K562 (cell line): ENCODE measurements at regions not wholly inside any gene's neighbourhood (a gene's known extent, or its start where the extent isn't known, plus 50 kb on each side); places are given as distances from the start of the nearest gene placed in this dataset.

Experiments used
- ATAC-seq: fragments of 200-7000 bp; cut with Tn5 transposase; 3 replicates; pipeline ENCODE4 v1.9.1; 2020; ENCODE audit warnings: moderate library complexity
- BruUV-seq: library from RNA; stranded (reverse); fragments of 400-500 nt; replicated peaks from 2 replicates; lab custom pipeline; 2021; lab: Mats Ljungman, UMichigan
- CTCF ChIA-PET: fragments of 300-600 bp; formaldehyde crosslinking; extraction: SDS; loops from one replicate; lab custom pipeline; 2021; ENCODE audit warnings: low intra/inter-chr PET ratio; lab: Yijun Ruan, JAX
- POLR2A ChIA-PET: fragments of 300-600, 350-650 bp; sonication (Branson Sonifier 250); formaldehyde crosslinking; extraction: SDS; loops from one replicate; lab custom pipeline; 2021; ENCODE audit warnings: antibody characterized with exemption, inconsistent platforms; lab: Yijun Ruan, JAX
- DNase-seq, 4 experiments: peaks; one replicate each; pipeline versions ENCODE4 v3.0.0 to v3.0.0-alpha.2; 2011 to 2018; ENCODE audit warnings: low spot score in 3 of 4, mixed read lengths in 3 of 4; ENCODE audit errors: extremely low read depth in 1 of 4
- FAIRE-seq: peaks from 2 replicates; lab custom pipeline; 2011; peaks lifted over from hg19 to GRCh38; lab: Jason Lieb, UNC
- H2AFZ ChIP-seq: 2 replicates; pipeline ENCODE4 v1.6.0; 2011; ENCODE audit warnings: low read depth, low read length, control low read depth, inconsistent platforms
- H3K27ac ChIP-seq: fragments of 200-600 bp; 3 replicates; pipeline ENCODE4 v1.8.0; 2011; ENCODE audit warnings: low read depth, mild to moderate bottlenecking, control low read depth, inconsistent platforms, low read length, moderate library complexity, mixed read lengths; ENCODE audit errors: extremely low read depth
- H3K27me3 ChIP-seq, 2 experiments: fragments of 300-600 bp in 1 of 2; 2 replicates in 1 of 2; 3 replicates in 1 of 2; pipeline versions ENCODE4 v1.6.0 to v1.8.0; 2011; ENCODE audit warnings: inconsistent platforms in 2 of 2, low read length in 2 of 2, mild to moderate bottlenecking in 1 of 2, mixed read lengths in 1 of 2, moderate library complexity in 1 of 2; ENCODE audit not compliant: control insufficient read depth in 2 of 2, insufficient read depth in 2 of 2
- H3K36me3 ChIP-seq: fragments of 300-600 bp; 3 replicates; pipeline ENCODE4 v1.8.0; 2011; ENCODE audit warnings: mild to moderate bottlenecking, low read length, inconsistent platforms; ENCODE audit not compliant: control insufficient read depth, insufficient read depth
- H3K4me1 ChIP-seq, 2 experiments: fragments of 200-600 bp in 1 of 2; replicated peaks in 1 of 2; 2 replicates in 1 of 2; 3 replicates in 1 of 2; pipeline versions ENCODE4 v1.5.1 to v1.8.0; 2011; ENCODE audit warnings: inconsistent platforms in 2 of 2, low read length in 2 of 2, mild to moderate bottlenecking in 1 of 2, mixed read lengths in 1 of 2, moderate library complexity in 1 of 2; ENCODE audit not compliant: control insufficient read depth in 2 of 2, insufficient read depth in 2 of 2
- H3K4me2 ChIP-seq: 2 replicates; pipeline ENCODE4 v1.6.1; 2011; ENCODE audit warnings: low read length, control low read depth, inconsistent platforms, mixed read lengths; ENCODE audit not compliant: insufficient read depth
- H3K4me3 ChIP-seq: fragments of 200-600 bp; sonication (generic), shearing (Covaris generic); 2 replicates; pipeline ENCODE4 v1.5.1; 2016; ENCODE audit warnings: control low read depth, inconsistent platforms
- H3K79me2 ChIP-seq: fragments of 200-600 bp; 3 replicates; pipeline ENCODE4 v1.8.0; 2011; ENCODE audit warnings: low read length, inconsistent platforms; ENCODE audit not compliant: control insufficient read depth, insufficient read depth
- H3K9ac ChIP-seq, 2 experiments: 2 replicates each; pipeline versions ENCODE4 v1.6.0 to v1.6.1; 2011; ENCODE audit warnings: low read depth in 2 of 2, low read length in 2 of 2, control low read depth in 1 of 2, inconsistent platforms in 1 of 2, mild to moderate bottlenecking in 1 of 2, mixed read lengths in 1 of 2; ENCODE audit not compliant: insufficient read depth in 1 of 2
- H3K9me1 ChIP-seq: one replicate; pipeline ENCODE4 v1.6.0; 2011; ENCODE audit warnings: inconsistent platforms, mild to moderate bottlenecking, low read length, moderate library complexity; ENCODE audit not compliant: control insufficient read depth, insufficient read depth
- H3K9me3 ChIP-seq: replicated peaks from 2 replicates; pipeline ENCODE4 v1.5.1; 2011; ENCODE audit warnings: low read depth, low read length, inconsistent platforms; ENCODE audit not compliant: control insufficient read depth, insufficient read depth
- H4K20me1 ChIP-seq: replicated peaks from 2 replicates; pipeline ENCODE4 v1.6.1; 2011; ENCODE audit warnings: low read length, inconsistent platforms, mixed read lengths; ENCODE audit not compliant: control insufficient read depth, insufficient read depth
- ATF2 ChIP-seq: sonication (generic); formaldehyde crosslinking; IDR thresholded peaks from 2 replicates; pipeline ENCODE4 v1.8.1; 2022; ENCODE audit warnings: missing genetic modification reagents
- CBX5 ChIP-seq: IDR thresholded peaks from 2 replicates; pipeline ENCODE4 v1.6.1; 2014; ENCODE audit warnings: low read depth, borderline replicate concordance
- CTCF ChIP-seq, 3 experiments: IDR thresholded peaks in 2 of 3; conservative IDR thresholded peaks in 1 of 3; 2 replicates each; pipeline ENCODE4 v1.5.1; 2011 to 2012; ENCODE audit warnings: low read length in 3 of 3, mild to moderate bottlenecking in 3 of 3, control low read depth in 2 of 3, improper control_type of control experiment in 1 of 3, inconsistent platforms in 1 of 3, low read depth in 1 of 3, mixed read lengths in 1 of 3, moderate library complexity in 1 of 3; ENCODE audit not compliant: insufficient read depth in 2 of 3
- CTCFL ChIP-seq: IDR thresholded peaks from 2 replicates; pipeline ENCODE4 v1.6.1; 2011; ENCODE audit warnings: borderline replicate concordance, low read depth, mild to moderate bottlenecking, moderate library complexity, low read length; ENCODE audit not compliant: insufficient read depth, poor library complexity, severe bottlenecking
- MCM3 ChIP-seq: fragments of 450-650 bp; IDR thresholded peaks from 2 replicates; pipeline ENCODE4 v1.6.1; 2016
- MED1 ChIP-seq: sonication (generic); formaldehyde crosslinking; IDR thresholded peaks from 2 replicates; pipeline ENCODE4 v1.8.1; 2023; ENCODE audit warnings: missing genetic modification reagents, borderline replicate concordance
- MIER1 ChIP-seq: fragments of 450-650 bp; IDR thresholded peaks from 2 replicates; pipeline ENCODE4 v1.6.1; 2016; ENCODE audit warnings: antibody characterized with exemption, mild to moderate bottlenecking, low read depth
- NFIC ChIP-seq: fragments of 450-650 bp; IDR thresholded peaks from 2 replicates; pipeline ENCODE4 v1.6.1; 2017; ENCODE audit warnings: mild to moderate bottlenecking, inconsistent platforms
- SP2 ChIP-seq: IDR thresholded peaks from 2 replicates; pipeline ENCODE4 v1.6.1; 2011; ENCODE audit warnings: mild to moderate bottlenecking, low read depth, low read length, moderate library complexity; ENCODE audit not compliant: poor library complexity, severe bottlenecking; ENCODE audit errors: extremely low read depth
- TAL1 ChIP-seq: fragments of 450-650 bp; IDR thresholded peaks from 2 replicates; pipeline ENCODE4 v1.6.1; 2016; ENCODE audit warnings: mild to moderate bottlenecking
- ZBTB2 ChIP-seq: fragments of 450-650 bp; IDR thresholded peaks from 2 replicates; pipeline ENCODE4 v1.6.1; 2016; ENCODE audit warnings: antibody characterized with exemption
- ZNF175 ChIP-seq: fragments of 200-800 bp; sonication (Bioruptor generic); IDR thresholded peaks from 2 replicates; pipeline ENCODE4 v1.6.1; 2016; ENCODE audit warnings: low read depth, mild to moderate bottlenecking, missing genetic modification characterization, missing compliant biosample characterization
- ZNF431 ChIP-seq: sonication (generic); formaldehyde crosslinking; IDR thresholded peaks from 2 replicates; pipeline ENCODE4 v1.8.0; 2022; ENCODE audit warnings: mild to moderate bottlenecking, missing genetic modification reagents
- ZNF589 ChIP-seq: fragments of 200-800 bp; sonication (Bioruptor generic); IDR thresholded peaks from 2 replicates; pipeline ENCODE4 v1.6.1; 2016; ENCODE audit warnings: low read depth, missing genetic modification characterization, missing compliant biosample characterization
- WGBS: fragments of 100-300 bp; shearing (Covaris generic); methylation state at CpG from one replicate; pipeline ENCODE4 v1.1.6; 2016; ENCODE audit warnings: low coverage, mixed read lengths; ENCODE audit not compliant: insufficient coverage; ENCODE audit errors: missing lambda C conversion rate; 5-methylcytosine and 5-hydroxymethylcytosine counted together
- in situ Hi-C: fragments of 300-500 bp; cut with MboI; formaldehyde crosslinking; loops from 4 replicates; pipeline ENCODE4 v1.15.0; 2018; ENCODE audit warnings: inconsistent platforms, mixed read lengths
- intact Hi-C: fragments of 100-400 bp; cut with micrococcal nuclease; formaldehyde crosslinking; loops from 2 replicates; pipeline ENCODE4 v1.14.2; 2022

- FAIRE-seq (no peak), DNase-seq (no peak), ATAC-seq (no peak)
- Histone ChIP-seq H3K4me1 (no peaks in the 10 kb centered on the region), H3K4me3 (no peak overlapping the region), H3K79me2 (peaks cover 54% of the 10 kb centered on the region), H3K9ac (no peak overlapping the region), H3K9me1 (no peaks in the 10 kb centered on the region), H3K27me3 (no peaks in the 10 kb centered on the region), H2AFZ (no peak overlapping the region), H3K27ac (no peak overlapping the region), H3K9me3 (no peaks in the 10 kb centered on the region), H3K36me3 (peaks cover 78% of the 10 kb centered on the region), H4K20me1 (no peaks in the 10 kb centered on the region), H3K4me2 (no peak overlapping the region)
- ChIA-PET CTCF (no interaction called here), POLR2A (interaction anchor here (0.6 kb wide), 1 partner anchor 152 kb away, joined by 3 read pairs; no protein-coding TSS in a partner anchor)
- intact Hi-C loops, result no loop called here
- no TSS peak for BruUV-seq
- 92% methylated on average over 10 of the region's 10 CpGs for WGBS
- in situ Hi-C loops, result no loop called here
- no peak for TF ChIP-seq ZNF175 (CRISPR knock-in tag)
- TF ChIP-seq SP2, result no peak
- no peak for TF ChIP-seq CBX5
- no peak for TF ChIP-seq ZBTB2
- TF ChIP-seq MCM3, result no peak
- TF ChIP-seq TAL1, result no peak
- TF ChIP-seq NFIC, result no peak
- no peak for TF ChIP-seq MIER1
- TF ChIP-seq CTCF (IDR thresholded peaks at IDR 0.05 in 2 of 3, conservative IDR thresholded peaks at IDR 0.05 in 1 of 3; ENCODE audit: insufficient read depth in 2 of 3, low read depth in 1 of 3, low read length in 3 of 3), result no peak
- TF ChIP-seq CTCFL, result no peak
- no peak for TF ChIP-seq MED1 (CRISPR knock-in tag)
- TF ChIP-seq ZNF589, result no peak
- TF ChIP-seq ATF2 (CRISPR knock-in tag), result no peak
- TF ChIP-seq ZNF431 (CRISPR knock-in tag), result no peak
These were observed 585.0 kb downstream of the TMEM114 start for GRCh38 chr16:8005096-8005860.
